GM12874 (cell line): ENCODE measurements at regions not wholly inside any gene's neighbourhood (a gene's known extent, or its start where the extent isn't known, plus 50 kb on each side); places are given as distances from the start of the nearest gene placed in this dataset.

ENCODE experiments used
- TF ChIP-seq, protein P1 (sequence below): IDR thresholded peaks from 2 replicates; pipeline ENCODE4 v1.5.1; 2011; ENCODE audit warnings: low read depth, mild to moderate bottlenecking, control low read depth, low read length, moderate library complexity; ENCODE audit not compliant: insufficient read depth

DNA sequence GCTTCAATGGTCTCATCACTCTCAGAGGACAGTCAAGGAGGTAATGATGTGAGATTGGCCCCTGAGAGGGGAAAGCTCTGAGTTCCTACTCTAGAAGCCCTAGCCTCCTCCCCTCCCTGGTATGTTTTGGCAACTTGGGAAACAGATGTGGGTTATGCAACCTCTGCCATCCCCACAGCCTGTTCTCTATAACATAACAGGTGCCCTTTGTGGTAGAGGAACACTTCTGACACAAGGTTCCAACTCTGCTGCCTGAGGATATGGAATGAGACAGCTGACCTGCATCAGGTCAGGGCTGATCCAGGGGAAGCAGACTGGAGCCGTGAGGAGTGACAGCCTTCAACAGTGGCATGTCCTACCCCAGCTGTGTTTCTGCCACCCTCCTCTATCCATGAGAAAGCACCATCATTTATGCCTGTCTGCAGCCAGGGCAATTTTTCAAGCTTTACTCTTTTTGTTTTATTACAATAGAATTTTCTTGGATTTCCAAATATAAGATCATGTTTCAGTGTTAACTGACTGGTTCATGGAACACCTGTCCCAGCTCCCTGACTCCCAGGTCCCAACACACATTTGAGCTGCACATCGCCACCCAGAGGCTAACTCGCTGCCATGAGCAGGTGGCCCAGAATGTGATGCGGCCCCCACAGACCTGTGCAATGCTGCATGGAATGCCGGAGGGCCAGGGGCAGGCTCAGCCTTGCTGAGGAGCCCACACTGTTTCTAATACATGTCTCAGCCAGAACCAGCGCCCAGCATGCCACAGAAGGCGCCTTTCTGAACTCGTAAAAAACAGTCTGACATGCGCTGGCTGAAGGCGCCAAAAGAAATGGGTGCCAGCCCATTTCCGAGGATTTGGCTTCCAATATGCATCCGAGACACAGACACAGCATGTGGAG, 124.8 kb upstream of the CHST15 start:
- TF ChIP-seq, protein P1, sequence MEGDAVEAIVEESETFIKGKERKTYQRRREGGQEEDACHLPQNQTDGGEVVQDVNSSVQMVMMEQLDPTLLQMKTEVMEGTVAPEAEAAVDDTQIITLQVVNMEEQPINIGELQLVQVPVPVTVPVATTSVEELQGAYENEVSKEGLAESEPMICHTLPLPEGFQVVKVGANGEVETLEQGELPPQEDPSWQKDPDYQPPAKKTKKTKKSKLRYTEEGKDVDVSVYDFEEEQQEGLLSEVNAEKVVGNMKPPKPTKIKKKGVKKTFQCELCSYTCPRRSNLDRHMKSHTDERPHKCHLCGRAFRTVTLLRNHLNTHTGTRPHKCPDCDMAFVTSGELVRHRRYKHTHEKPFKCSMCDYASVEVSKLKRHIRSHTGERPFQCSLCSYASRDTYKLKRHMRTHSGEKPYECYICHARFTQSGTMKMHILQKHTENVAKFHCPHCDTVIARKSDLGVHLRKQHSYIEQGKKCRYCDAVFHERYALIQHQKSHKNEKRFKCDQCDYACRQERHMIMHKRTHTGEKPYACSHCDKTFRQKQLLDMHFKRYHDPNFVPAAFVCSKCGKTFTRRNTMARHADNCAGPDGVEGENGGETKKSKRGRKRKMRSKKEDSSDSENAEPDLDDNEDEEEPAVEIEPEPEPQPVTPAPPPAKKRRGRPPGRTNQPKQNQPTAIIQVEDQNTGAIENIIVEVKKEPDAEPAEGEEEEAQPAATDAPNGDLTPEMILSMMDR, result no peak

DNA sequence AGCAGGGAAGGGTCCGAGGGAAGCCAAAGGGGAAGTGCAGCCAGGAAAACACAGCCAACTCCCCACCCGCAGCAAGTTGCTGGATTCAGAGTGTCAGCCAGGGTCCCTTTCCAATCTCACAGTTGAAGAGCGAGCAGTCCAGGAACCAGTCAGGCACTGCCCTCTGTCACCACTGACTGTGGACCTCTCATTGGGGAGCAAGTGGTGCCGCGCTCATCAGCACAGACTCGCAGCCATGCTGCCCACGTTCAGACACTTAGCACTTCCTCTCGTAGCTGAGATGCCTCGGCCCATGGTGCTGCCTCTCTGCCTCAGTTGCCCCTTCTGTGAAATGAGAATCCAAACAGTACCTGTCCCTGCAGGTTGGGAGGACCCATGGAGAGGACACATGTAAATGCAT, 123.6 kb upstream of the CHST15 start:
- TF ChIP-seq, protein P1, result no peak

DNA sequence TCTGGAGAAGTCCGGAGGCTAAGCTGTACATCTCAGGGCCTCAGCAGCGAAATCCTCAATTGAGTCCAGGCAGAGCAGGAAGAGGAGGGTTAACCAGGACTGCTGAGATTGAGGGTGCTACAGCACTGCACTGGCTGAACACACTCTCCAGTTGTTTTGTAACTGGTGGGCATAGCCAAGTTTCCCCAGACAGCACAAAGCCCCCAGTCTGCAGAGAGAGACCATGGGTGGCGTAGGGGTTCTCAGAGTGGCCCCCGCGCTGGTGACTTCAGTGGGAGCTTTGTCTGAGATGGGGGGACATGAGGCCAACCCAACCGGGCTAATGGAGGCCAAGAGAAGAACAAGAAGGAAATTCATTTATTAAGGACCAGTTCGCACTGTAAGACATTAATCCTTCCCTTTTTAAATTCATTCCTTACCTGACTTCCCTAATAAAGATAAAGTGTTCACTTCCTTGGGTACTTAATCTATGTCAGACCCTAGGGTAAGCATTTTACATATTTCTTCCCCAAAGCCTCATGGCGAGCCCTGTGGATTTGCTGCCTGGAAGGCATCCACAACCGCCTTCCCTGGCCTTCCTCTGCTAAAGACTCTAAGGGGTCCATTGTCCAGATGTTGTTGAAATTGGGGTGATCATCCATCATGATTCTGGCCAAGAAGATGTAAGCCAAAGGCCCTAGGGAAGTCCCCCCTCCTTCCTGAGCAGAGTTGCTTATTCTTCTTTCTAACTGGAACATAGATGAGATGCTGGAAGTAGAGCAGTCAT, 121.4 kb upstream of the CHST15 start:
- TF ChIP-seq, protein P1, result no peak

DNA sequence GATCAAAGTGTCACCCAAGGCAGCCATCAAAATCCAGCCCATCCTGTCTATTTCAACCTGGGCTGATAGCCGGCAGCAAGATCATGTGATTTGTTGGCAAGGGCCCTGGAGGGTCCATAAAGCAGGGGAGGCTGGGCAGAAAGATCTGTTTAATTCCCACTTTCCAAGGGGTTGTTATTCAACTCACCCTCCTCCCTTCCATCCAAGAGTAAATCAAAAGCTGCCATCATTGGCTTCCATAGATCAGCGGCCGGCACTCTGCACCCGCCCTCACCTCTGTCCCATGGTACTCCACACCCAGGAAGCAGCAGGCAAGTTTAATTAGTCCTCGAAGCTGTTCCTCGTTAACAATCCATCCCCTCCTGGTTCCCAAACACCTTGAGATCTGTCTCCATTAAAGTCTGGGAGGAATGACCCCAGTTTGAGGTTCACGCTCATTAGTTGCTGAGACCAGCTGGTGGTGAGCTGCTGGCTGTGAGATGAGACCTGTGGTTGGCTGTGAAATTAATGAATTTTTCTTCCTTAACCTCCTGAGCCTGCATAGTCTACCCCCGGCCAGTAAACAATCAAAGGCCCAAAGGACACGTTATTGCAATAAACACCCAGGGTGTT, 120.6 kb upstream of the CHST15 start:
- TF ChIP-seq, protein P1, result no peak

DNA sequence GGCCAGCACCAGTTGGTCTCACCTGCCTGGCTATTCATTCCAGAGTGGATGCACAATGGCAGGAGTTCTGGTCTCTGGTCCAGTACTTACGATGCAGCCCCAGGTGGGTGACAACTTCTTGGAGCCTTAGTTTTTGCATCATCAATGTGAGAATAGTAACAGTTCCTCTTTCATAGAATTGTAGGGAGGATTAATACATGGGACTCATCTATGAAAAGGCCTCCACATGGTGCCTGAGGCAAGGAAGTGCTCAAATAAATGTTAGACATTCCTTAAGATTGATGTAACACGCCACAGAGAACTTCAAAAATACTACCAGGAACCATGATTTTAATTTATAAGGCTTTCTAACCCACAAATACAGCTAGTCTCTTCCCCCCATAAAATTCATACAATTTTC, 120.1 kb upstream of the CHST15 start:
- TF ChIP-seq, protein P1, result no peak

DNA sequence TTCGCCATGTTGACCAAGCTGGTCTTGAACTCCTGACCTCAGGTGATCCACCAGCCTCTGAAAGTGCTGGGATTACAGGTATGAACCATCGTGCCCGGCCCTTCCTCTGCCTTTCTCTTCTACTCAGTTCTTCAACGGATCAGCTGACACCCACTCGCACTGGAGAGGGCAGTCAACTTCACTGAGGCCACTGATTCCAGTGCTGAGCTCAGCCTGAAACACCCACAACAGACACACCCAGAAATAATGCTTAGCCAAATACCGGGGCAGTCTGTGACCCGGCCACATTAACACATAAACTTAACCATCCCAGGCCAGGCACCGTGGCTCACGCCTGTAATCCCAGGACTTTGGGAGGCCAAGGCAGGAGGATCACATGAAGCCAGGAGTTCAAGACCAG, 119.3 kb upstream of the CHST15 start:
- TF ChIP-seq, protein P1, result no peak

DNA sequence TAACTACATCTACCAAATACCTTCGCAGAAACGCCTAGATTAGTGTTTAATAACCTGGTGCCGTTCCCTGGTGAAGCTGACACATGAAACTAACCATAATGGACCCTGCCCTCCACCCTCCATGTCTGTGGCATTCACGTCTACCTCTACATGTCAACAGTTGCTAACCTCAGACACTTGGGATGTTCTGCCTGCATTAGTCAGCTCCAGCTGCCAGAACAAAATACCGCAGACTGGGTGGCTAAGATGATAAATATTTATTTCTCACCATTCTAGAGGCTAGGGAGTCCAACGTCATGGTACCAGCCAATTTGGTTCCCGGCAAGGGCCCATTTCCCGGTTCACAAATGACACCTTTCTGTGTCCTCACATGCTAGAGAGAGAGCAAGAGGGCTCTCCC, 118.5 kb upstream of the CHST15 start:
- TF ChIP-seq, protein P1, result no peak
